Transverse colon (tissue), 4 donors: ENCODE measurements at regions not wholly inside any gene's neighbourhood (a gene's known extent, or its start where the extent isn't known, plus 50 kb on each side); places are given as distances from the start of the nearest gene placed in this dataset.

ENCODE experiments used
- DNase-seq: peaks from one replicate; pipeline ENCODE4 v3.0.0-alpha.2; 2019
- H3K27ac ChIP-seq, 4 donors: fragments of 200-600 bp; sonication (generic); 2 replicates each; pipeline ENCODE4 v1.5.1; 2016 to 2018; ENCODE audit warnings: inconsistent platforms in 4 of 4
- H3K27me3 ChIP-seq: fragments of 200-600 bp; sonication (generic); 2 replicates; pipeline ENCODE4 v1.5.1; 2017; ENCODE audit warnings: inconsistent platforms
- H3K36me3 ChIP-seq, 4 donors: fragments of 200-600 bp; sonication (generic); 2 replicates each; pipeline ENCODE4 v1.5.1; 2017 to 2019; ENCODE audit warnings: inconsistent platforms in 4 of 4
- H3K4me1 ChIP-seq, 4 donors: fragments of 200-600 bp; sonication (generic); 2 replicates each; pipeline ENCODE4 v1.5.1; 2017 to 2020; ENCODE audit warnings: inconsistent platforms in 4 of 4
- H3K4me3 ChIP-seq, 4 donors: fragments of 200-600 bp; sonication (generic); 1 replicate in 1 of 4; 2 replicates in 3 of 4; pipeline versions ENCODE4 v1.5.1 to v1.6.1; 2017 to 2019; ENCODE audit warnings: inconsistent platforms in 4 of 4
- H3K9me3 ChIP-seq, 2 donors: fragments of 200-600 bp; sonication (generic); 2 replicates each; pipeline ENCODE4 v1.5.1; 2017 to 2019; ENCODE audit warnings: inconsistent platforms in 2 of 2
- CTCF ChIP-seq, 5 experiments: fragments of 200-600 bp in 3 of 5; fragments of 450-650 bp in 2 of 5; sonication (generic) in 3 of 5; IDR thresholded peaks; 1 replicate in 2 of 5; 2 replicates in 3 of 5; pipeline ENCODE4 v1.5.1; 2016 to 2017; ENCODE audit warnings: antibody characterized with exemption in 5 of 5, inconsistent platforms in 3 of 5, mild to moderate bottlenecking in 2 of 5, moderate library complexity in 1 of 5
- EP300 ChIP-seq: sonication (generic); formaldehyde crosslinking; IDR thresholded peaks from one replicate; pipeline ENCODE4 v1.6.1; 2017; ENCODE audit warnings: antibody characterized with exemption, low read depth
- POLR2A ChIP-seq: fragments of 450-650 bp; IDR thresholded peaks from one replicate; pipeline ENCODE4 v1.6.1; 2016; ENCODE audit warnings: antibody characterized with exemption, mild to moderate bottlenecking, moderate library complexity
- POLR2AphosphoS5 ChIP-seq, 3 donors: sonication (generic); formaldehyde crosslinking; IDR thresholded peaks; one replicate each; pipeline ENCODE4 v1.6.1; 2016; ENCODE audit warnings: antibody characterized with exemption in 3 of 3
- WGBS, 2 donors: methylation state at CpG; one replicate each; pipeline ENCODE4 v1.1.5; 2018; ENCODE audit warnings: low coverage in 1 of 2; 5-methylcytosine and 5-hydroxymethylcytosine counted together
- in situ Hi-C, 4 donors: fragments of 200-750 bp; cut with MboI; loops; one replicate each; pipeline versions ENCODE4 v1.15.0 to v1.15.1; 2017; ENCODE audit warnings: low sequenced_read_pairs in 3 of 4, low pct_ligation_motif_present in 1 of 4, low pct_unique_long_range_greater_than_20kb in 1 of 4
- intact Hi-C: fragments of 100-400 bp; cut with DNase I; formaldehyde crosslinking; loops from one replicate; pipeline ENCODE4 v1.15.1; 2023; ENCODE audit warnings: low total_unique reads

- H3K27ac ChIP-seq, result no peak overlapping the region
- intact Hi-C loops, result no loop called here
- H3K36me3 ChIP-seq, result no peaks in the 10 kb centered on the region
- 82 to 92% methylated on average over 2 of the region's 2 CpGs for WGBS, 2 donors
- H3K4me1 ChIP-seq, result no peaks in the 10 kb centered on the region
- no peak for DNase-seq
- no peak for TF ChIP-seq EP300
- TF ChIP-seq POLR2A, result no peak
- TF ChIP-seq POLR2AphosphoS5 (IDR thresholded peaks at IDR 0.05), result no peak
- H3K9me3 ChIP-seq, result peaks cover 0 to 3% of the 10 kb centered on the region in 2 donors
- no peak overlapping the region for H3K4me3 ChIP-seq
- H3K27me3 ChIP-seq, result no peaks in the 10 kb centered on the region
- in situ Hi-C loops, result no loop called here
Measured at GRCh38 chr11:82634091-82634490, 99.6 kb downstream of the FAM181B start.

- peaks cover 0 to 3% of the 10 kb centered on the region in 2 donors for H3K9me3 ChIP-seq
- H3K36me3 ChIP-seq, result no peaks in the 10 kb centered on the region
- H3K4me3 ChIP-seq, result no peak overlapping the region
- no peak for DNase-seq
- 41 to 46% methylated on average over 3 to 4 of the region's 4 CpGs for WGBS, 2 donors
- intact Hi-C loops (no loop called here), in situ Hi-C loops (no loop called here)
- H3K27ac ChIP-seq, result no peak overlapping the region
- TF ChIP-seq POLR2AphosphoS5 (IDR thresholded peaks at IDR 0.05) (no peak), EP300 (no peak), CTCF (IDR thresholded peaks at IDR 0.05) (no peak), POLR2A (no peak)
- H3K27me3 ChIP-seq, result no peaks in the 10 kb centered on the region
- H3K4me1 ChIP-seq, result no peaks in the 10 kb centered on the region
Measured at GRCh38 chr11:82631722-82632630, 101.7 kb downstream of the FAM181B start.

GRCh38 chr11:82610671-82611070 lies 123.0 kb downstream of the FAM181B start:
- Histone ChIP-seq H3K4me1 (no peaks in the 10 kb centered on the region), H3K36me3 (no peaks in the 10 kb centered on the region), H3K27ac (no peak overlapping the region), H3K27me3 (no peaks in the 10 kb centered on the region), H3K9me3 (no peaks in the 10 kb centered on the region), H3K4me3 (no peak overlapping the region)
- intact Hi-C loops, result no loop called here
- DNase-seq, result no peak
- in situ Hi-C loops, result no loop called here
- TF ChIP-seq CTCF (IDR thresholded peaks at IDR 0.05) (no peak), EP300 (no peak), POLR2AphosphoS5 (IDR thresholded peaks at IDR 0.05) (no peak), POLR2A (no peak)

DNA sequence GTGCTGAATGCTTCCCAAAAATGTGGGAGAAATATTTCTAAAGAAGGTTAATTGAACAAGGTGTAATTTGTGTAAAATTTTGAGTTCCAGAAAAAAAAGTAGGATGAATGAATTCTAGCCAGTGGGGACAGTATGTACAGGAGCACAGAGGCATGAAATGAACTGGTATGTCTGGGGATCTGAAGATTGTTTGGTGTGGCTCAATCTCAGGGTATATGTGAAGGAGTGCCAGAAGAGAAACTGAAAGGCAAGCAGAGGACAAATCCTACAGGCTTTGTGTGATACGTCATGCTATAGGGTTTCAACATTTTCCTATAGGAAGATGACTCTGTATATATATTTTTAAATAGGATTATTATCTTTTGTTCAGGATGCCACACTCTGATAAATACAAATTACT lies 126.9 kb downstream of the FAM181B start:
- no peak overlapping the region for H3K27ac ChIP-seq
- DNase-seq, result no peak
- H3K4me1 ChIP-seq, result no peaks in the 10 kb centered on the region
- 80 to 100% methylated on average over 1 of the region's 1 CpG for WGBS, 2 donors
- no peaks in the 10 kb centered on the region for H3K27me3 ChIP-seq
- no peaks in the 10 kb centered on the region for H3K36me3 ChIP-seq
- H3K9me3 ChIP-seq, result no peaks in the 10 kb centered on the region
- in situ Hi-C loops, result no loop called here
- no peak for TF ChIP-seq CTCF (IDR thresholded peaks at IDR 0.05)
- TF ChIP-seq EP300, result no peak
- no peak for TF ChIP-seq POLR2A
- no peak for TF ChIP-seq POLR2AphosphoS5 (IDR thresholded peaks at IDR 0.05)
- intact Hi-C loops, result no loop called here
- H3K4me3 ChIP-seq, result no peak overlapping the region

DNA sequence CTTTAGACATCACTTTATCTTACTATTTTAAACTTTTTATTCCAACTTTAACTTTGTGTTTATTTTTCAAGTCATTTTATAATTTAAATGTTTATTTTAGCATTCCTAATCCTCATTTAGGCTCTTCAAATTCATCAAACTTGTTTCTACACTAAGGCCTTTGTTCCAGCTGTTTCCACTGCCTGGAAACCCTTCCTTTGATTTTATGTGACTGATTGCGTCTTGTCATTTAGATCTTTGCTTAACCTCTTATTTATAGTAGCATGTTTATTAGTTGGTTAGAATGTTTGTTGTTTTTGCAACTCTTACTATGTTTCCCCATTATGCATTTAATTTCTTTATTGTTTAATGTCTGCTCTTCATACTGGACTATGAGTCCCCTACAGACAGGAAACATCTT lies 132.0 kb downstream of the FAM181B start:
- in situ Hi-C loops (no loop called here), intact Hi-C loops (no loop called here)
- 35 to 45% methylated on average over 1 of the region's 1 CpG for WGBS, 2 donors
- Histone ChIP-seq H3K27me3 (no peaks in the 10 kb centered on the region), H3K4me3 (no peak overlapping the region), H3K36me3 (no peaks in the 10 kb centered on the region), H3K27ac (no peak overlapping the region), H3K4me1 (no peaks in the 10 kb centered on the region), H3K9me3 (no peaks in the 10 kb centered on the region)
- DNase-seq, result no peak
- no peak for TF ChIP-seq CTCF (IDR thresholded peaks at IDR 0.05)
- TF ChIP-seq POLR2AphosphoS5 (IDR thresholded peaks at IDR 0.05), result no peak
